ENCODE measurements at regions not wholly inside any gene's neighbourhood (a gene's known extent, or its start where the extent isn't known, plus 50 kb on each side); places are given as distances from the start of the nearest gene placed in this dataset.

- FAIRE-seq (no peak), ATAC-seq (no peak), DNase-seq (ENCODE audit: low read depth, low spot score) (no peak)
- CTCF ChIA-PET: no interaction called here
- Histone ChIP-seq H3K4me3 (no peak overlapping the region), H3K79me2 (ENCODE audit: control insufficient read depth, insufficient read depth, low read length) (no peaks in the 10 kb centered on the region), H3K27ac (ENCODE audit: control insufficient read depth, insufficient read depth) (no peak overlapping the region), H3K4me1 (ENCODE audit: control insufficient read depth, insufficient read depth, low read length) (no peaks in the 10 kb centered on the region), H3K4me2 (ENCODE audit: control insufficient read depth, insufficient read depth) (no peak overlapping the region), H3K9ac (ENCODE audit: control insufficient read depth, insufficient read depth, low read length) (no peak overlapping the region), H3K36me3 (ENCODE audit: control insufficient read depth in 2 of 2, insufficient read depth in 2 of 2, low read length in 1 of 2) (no peaks in the 10 kb centered on the region), H3K9me3 (replicated peaks; ENCODE audit: control insufficient read depth, insufficient read depth, low read length) (no peaks in the 10 kb centered on the region), H2AFZ (ENCODE audit: control insufficient read depth, low read depth, low read length) (no peak overlapping the region), H3K27me3 (replicated peaks in 1 of 2; ENCODE audit: control insufficient read depth in 2 of 2, insufficient read depth in 2 of 2, low read length in 1 of 2) (no peaks in the 10 kb centered on the region), H4K20me1 (ENCODE audit: control insufficient read depth, insufficient read depth) (no peaks in the 10 kb centered on the region)
- in situ Hi-C loops (cut with MboI): no loop called here
- intact Hi-C loops (cut with micrococcal nuclease; ENCODE audit: unreplicated experiment): no loop called here
- 0% methylated on average over 3 of the region's 3 CpGs for WGBS (ENCODE audit: insufficient coverage, insufficient replicate concordance, low lambda C conversion rate, missing lambda C conversion rate)
- POLR2A ChIA-PET: interaction anchor here (0.6 kb wide), 1 partner anchor 419 kb away, joined by 4 read pairs; no protein-coding TSS in a partner anchor
- RAD21 ChIA-PET (ENCODE audit: unreplicated experiment): no interaction called here
- BruUV-seq (replicated peaks): no TSS peak
- SMC1A ChIA-PET (ENCODE audit: uncharacterized antibody, unreplicated experiment): no interaction called here
- TF ChIP-seq EED (IDR thresholded peaks at IDR 0.05; ENCODE audit: low read depth) (no peak), CUX1 (IDR thresholded peaks at IDR 0.05; ENCODE audit: insufficient replicate concordance, low read depth, low read length) (no peak), JUND (IDR thresholded peaks at IDR 0.05; ENCODE audit: low read depth, low read length) (no peak), MXI1 (IDR thresholded peaks at IDR 0.05; ENCODE audit: low read depth, low read length) (no peak), SMAD1 (IDR thresholded peaks at IDR 0.05; ENCODE audit: low read depth, partially characterized antibody) (no peak), POLR2AphosphoS5 (IDR thresholded peaks at IDR 0.05; ENCODE audit: low read length) (no peak), BCL11A (IDR thresholded peaks at IDR 0.05; ENCODE audit: low read depth, low read length) (no peak), TAF1 (IDR thresholded peaks at IDR 0.05; ENCODE audit: borderline replicate concordance, low read depth, low read length) (no peak), SUPT20H (IDR thresholded peaks at IDR 0.05; ENCODE audit: borderline replicate concordance, control insufficient read depth, low read depth, low read length) (no peak)
- TF ChIP-seq, protein P1, sequence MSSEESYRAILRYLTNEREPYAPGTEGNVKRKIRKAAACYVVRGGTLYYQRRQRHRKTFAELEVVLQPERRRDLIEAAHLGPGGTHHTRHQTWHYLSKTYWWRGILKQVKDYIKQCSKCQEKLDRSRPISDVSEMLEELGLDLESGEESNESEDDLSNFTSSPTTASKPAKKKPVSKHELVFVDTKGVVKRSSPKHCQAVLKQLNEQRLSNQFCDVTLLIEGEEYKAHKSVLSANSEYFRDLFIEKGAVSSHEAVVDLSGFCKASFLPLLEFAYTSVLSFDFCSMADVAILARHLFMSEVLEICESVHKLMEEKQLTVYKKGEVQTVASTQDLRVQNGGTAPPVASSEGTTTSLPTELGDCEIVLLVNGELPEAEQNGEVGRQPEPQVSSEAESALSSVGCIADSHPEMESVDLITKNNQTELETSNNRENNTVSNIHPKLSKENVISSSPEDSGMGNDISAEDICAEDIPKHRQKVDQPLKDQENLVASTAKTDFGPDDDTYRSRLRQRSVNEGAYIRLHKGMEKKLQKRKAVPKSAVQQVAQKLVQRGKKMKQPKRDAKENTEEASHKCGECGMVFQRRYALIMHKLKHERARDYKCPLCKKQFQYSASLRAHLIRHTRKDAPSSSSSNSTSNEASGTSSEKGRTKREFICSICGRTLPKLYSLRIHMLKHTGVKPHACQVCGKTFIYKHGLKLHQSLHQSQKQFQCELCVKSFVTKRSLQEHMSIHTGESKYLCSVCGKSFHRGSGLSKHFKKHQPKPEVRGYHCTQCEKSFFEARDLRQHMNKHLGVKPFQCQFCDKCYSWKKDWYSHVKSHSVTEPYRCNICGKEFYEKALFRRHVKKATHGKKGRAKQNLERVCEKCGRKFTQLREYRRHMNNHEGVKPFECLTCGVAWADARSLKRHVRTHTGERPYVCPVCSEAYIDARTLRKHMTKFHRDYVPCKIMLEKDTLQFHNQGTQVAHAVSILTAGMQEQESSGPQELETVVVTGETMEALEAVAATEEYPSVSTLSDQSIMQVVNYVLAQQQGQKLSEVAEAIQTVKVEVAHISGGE (CRISPR knock-in tag; IDR thresholded peaks at IDR 0.05): no peak
- TF ChIP-seq, protein P2, sequence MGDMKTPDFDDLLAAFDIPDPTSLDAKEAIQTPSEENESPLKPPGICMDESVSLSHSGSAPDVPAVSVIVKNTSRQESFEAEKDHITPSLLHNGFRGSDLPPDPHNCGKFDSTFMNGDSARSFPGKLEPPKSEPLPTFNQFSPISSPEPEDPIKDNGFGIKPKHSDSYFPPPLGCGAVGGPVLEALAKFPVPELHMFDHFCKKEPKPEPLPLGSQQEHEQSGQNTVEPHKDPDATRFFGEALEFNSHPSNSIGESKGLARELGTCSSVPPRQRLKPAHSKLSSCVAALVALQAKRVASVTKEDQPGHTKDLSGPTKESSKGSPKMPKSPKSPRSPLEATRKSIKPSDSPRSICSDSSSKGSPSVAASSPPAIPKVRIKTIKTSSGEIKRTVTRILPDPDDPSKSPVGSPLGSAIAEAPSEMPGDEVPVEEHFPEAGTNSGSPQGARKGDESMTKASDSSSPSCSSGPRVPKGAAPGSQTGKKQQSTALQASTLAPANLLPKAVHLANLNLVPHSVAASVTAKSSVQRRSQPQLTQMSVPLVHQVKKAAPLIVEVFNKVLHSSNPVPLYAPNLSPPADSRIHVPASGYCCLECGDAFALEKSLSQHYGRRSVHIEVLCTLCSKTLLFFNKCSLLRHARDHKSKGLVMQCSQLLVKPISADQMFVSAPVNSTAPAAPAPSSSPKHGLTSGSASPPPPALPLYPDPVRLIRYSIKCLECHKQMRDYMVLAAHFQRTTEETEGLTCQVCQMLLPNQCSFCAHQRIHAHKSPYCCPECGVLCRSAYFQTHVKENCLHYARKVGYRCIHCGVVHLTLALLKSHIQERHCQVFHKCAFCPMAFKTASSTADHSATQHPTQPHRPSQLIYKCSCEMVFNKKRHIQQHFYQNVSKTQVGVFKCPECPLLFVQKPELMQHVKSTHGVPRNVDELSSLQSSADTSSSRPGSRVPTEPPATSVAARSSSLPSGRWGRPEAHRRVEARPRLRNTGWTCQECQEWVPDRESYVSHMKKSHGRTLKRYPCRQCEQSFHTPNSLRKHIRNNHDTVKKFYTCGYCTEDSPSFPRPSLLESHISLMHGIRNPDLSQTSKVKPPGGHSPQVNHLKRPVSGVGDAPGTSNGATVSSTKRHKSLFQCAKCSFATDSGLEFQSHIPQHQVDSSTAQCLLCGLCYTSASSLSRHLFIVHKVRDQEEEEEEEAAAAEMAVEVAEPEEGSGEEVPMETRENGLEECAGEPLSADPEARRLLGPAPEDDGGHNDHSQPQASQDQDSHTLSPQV (IDR thresholded peaks at IDR 0.05): no peak
Observed at GRCh38 chr4:19832411-19832810, 419.3 kb upstream of the SLIT2 start.

Data from GM12878 (cell line).